ENCODE measurements at regions not wholly inside any gene's neighbourhood (a gene's known extent, or its start where the extent isn't known, plus 50 kb on each side); places are given as distances from the start of the nearest gene placed in this dataset.
"Not testable (repeated sequence)": the region's sequence is repeated elsewhere in the genome, so short reads cannot be mapped to it uniquely, and the experiment has no call there.

GRCh38 chr5:125440905-125441304 is 694.5 kb upstream of the ZNF608 start:
- no peak for DNase-seq (ENCODE audit: low read depth in 1 of 2, low spot score in 1 of 2)

- DNase-seq (ENCODE audit: low read depth in 1 of 2, low spot score in 1 of 2) = no peak
These were observed 700.5 kb upstream of the ZNF608 start for GRCh38 chr5:125446986-125447385.

GRCh38 chr5:125450771-125451170 is 704.3 kb upstream of the ZNF608 start:
- DNase-seq (ENCODE audit: low read depth in 1 of 2, low spot score in 1 of 2) = no peak

- no peak for DNase-seq (ENCODE audit: low read depth in 1 of 2, low spot score in 1 of 2)
These were observed 705.2 kb upstream of the ZNF608 start for GRCh38 chr5:125451622-125452021.

GRCh38 chr5:125452991-125453390 is 706.6 kb upstream of the ZNF608 start:
- DNase-seq (ENCODE audit: low read depth in 1 of 2, low spot score in 1 of 2) = no peak

- no peak for DNase-seq (ENCODE audit: low read depth in 1 of 2, low spot score in 1 of 2)
These were observed 708.6 kb upstream of the ZNF608 start for GRCh38 chr5:125455041-125455440.

- not testable (repeated sequence) for DNase-seq (ENCODE audit: low read depth in 1 of 2, low spot score in 1 of 2)
These were observed 709.6 kb upstream of the ZNF608 start for GRCh38 chr5:125456005-125456404.

GRCh38 chr5:125457617-125458016 is 711.2 kb upstream of the ZNF608 start:
- DNase-seq (ENCODE audit: low read depth in 1 of 2, low spot score in 1 of 2) = no peak

GRCh38 chr5:125458949-125459348 is 712.5 kb upstream of the ZNF608 start:
- not testable (repeated sequence) for DNase-seq (ENCODE audit: low read depth in 1 of 2, low spot score in 1 of 2)

- DNase-seq (ENCODE audit: low read depth in 1 of 2, low spot score in 1 of 2) = no peak
These were observed 715.2 kb upstream of the ZNF608 start for GRCh38 chr5:125461641-125462072.

- DNase-seq (ENCODE audit: low read depth in 1 of 2, low spot score in 1 of 2) = no peak
These were observed 717.1 kb upstream of the ZNF608 start for GRCh38 chr5:125463466-125464092.

GRCh38 chr5:125464847-125465432 is 718.5 kb upstream of the ZNF608 start:
- DNase-seq (ENCODE audit: low read depth in 1 of 2, low spot score in 1 of 2) = no peak

GRCh38 chr5:125465703-125466102 is 719.3 kb upstream of the ZNF608 start:
- DNase-seq (ENCODE audit: low read depth in 1 of 2, low spot score in 1 of 2) = no peak

GRCh38 chr5:125467222-125467621 is 720.8 kb upstream of the ZNF608 start:
- DNase-seq (ENCODE audit: low read depth in 1 of 2, low spot score in 1 of 2) = no peak

- no peak for DNase-seq (ENCODE audit: low read depth in 1 of 2, low spot score in 1 of 2)
These were observed 724.0 kb upstream of the ZNF608 start for GRCh38 chr5:125470280-125470902.

- no peak for DNase-seq (ENCODE audit: low read depth in 1 of 2, low spot score in 1 of 2)
These were observed 730.6 kb upstream of the ZNF608 start for GRCh38 chr5:125476901-125477585.

GRCh38 chr5:125477586-125477975 is 731.1 kb upstream of the ZNF608 start:
- no peak for DNase-seq (ENCODE audit: low read depth in 1 of 2, low spot score in 1 of 2)

GRCh38 chr5:125478599-125478998 is 732.2 kb upstream of the ZNF608 start:
- no peak for DNase-seq (ENCODE audit: low read depth in 1 of 2, low spot score in 1 of 2)

GRCh38 chr5:125480911-125481310 is 734.5 kb upstream of the ZNF608 start:
- DNase-seq (ENCODE audit: low read depth in 1 of 2, low spot score in 1 of 2) = no peak

- DNase-seq (ENCODE audit: low read depth in 1 of 2, low spot score in 1 of 2) = no peak
These were observed 735.3 kb upstream of the ZNF608 start for GRCh38 chr5:125481506-125482465.

GRCh38 chr5:125483609-125484008 is 737.2 kb upstream of the ZNF608 start:
- DNase-seq (ENCODE audit: low read depth in 1 of 2, low spot score in 1 of 2) = no peak
